ENCODE measurements at regions not wholly inside any gene's neighbourhood (a gene's known extent, or its start where the extent isn't known, plus 50 kb on each side); places are given as distances from the start of the nearest gene placed in this dataset.
"Not testable (repeated sequence)": the region's sequence is repeated elsewhere in the genome, so short reads cannot be mapped to it uniquely, and the experiment has no call there.

GRCh38 chr20:53788253-53789022 lies 194.8 kb upstream of the ZNF217 start:
- H3K27me3 ChIP-seq: no peaks in the 10 kb centered on the region
- H3K27ac ChIP-seq: no peak overlapping the region
- H3K4me3 ChIP-seq: no peak overlapping the region
- H3K4me1 ChIP-seq (ENCODE audit: low read depth): peaks cover 6% of the 10 kb centered on the region
- TF ChIP-seq CTCF (IDR thresholded peaks at IDR 0.05; ENCODE audit: low read depth, low read length): no peak
- no peaks in the 10 kb centered on the region for H3K9me3 ChIP-seq (ENCODE audit: low read depth)
- no peaks in the 10 kb centered on the region for H3K36me3 ChIP-seq
- DNase-seq (ENCODE audit: low read depth in 1 of 2, low spot score in 1 of 2): no peak

GRCh38 chr20:53787491-53787931 lies 193.9 kb upstream of the ZNF217 start:
- H3K36me3 ChIP-seq; DNase-seq (ENCODE audit: low read depth in 1 of 2, low spot score in 1 of 2); H3K4me3 ChIP-seq; H3K9me3 ChIP-seq (ENCODE audit: low read depth); H3K27ac ChIP-seq; H3K27me3 ChIP-seq; H3K4me1 ChIP-seq (ENCODE audit: low read depth): not testable (repeated sequence)

GRCh38 chr20:53786445-53787267 lies 193.0 kb upstream of the ZNF217 start:
- no peaks in the 10 kb centered on the region for H3K27me3 ChIP-seq
- TF ChIP-seq CTCF (IDR thresholded peaks at IDR 0.05; ENCODE audit: low read depth, low read length): no peak
- no peak for DNase-seq (ENCODE audit: low read depth in 1 of 2, low spot score in 1 of 2)
- no peak overlapping the region for H3K27ac ChIP-seq
- H3K4me1 ChIP-seq (ENCODE audit: low read depth): peaks cover 6% of the 10 kb centered on the region
- no peak overlapping the region for H3K4me3 ChIP-seq
- no peaks in the 10 kb centered on the region for H3K36me3 ChIP-seq
- no peaks in the 10 kb centered on the region for H3K9me3 ChIP-seq (ENCODE audit: low read depth)

- H3K4me3 ChIP-seq: no peak overlapping the region
- H3K9me3 ChIP-seq (ENCODE audit: low read depth): no peaks in the 10 kb centered on the region
- no peaks in the 10 kb centered on the region for H3K36me3 ChIP-seq
- peaks cover 6% of the 10 kb centered on the region for H3K4me1 ChIP-seq (ENCODE audit: low read depth)
- no peak for TF ChIP-seq CTCF (IDR thresholded peaks at IDR 0.05; ENCODE audit: low read depth, low read length)
- no peaks in the 10 kb centered on the region for H3K27me3 ChIP-seq
- no peak overlapping the region for H3K27ac ChIP-seq
- DNase-seq (ENCODE audit: low read depth in 1 of 2, low spot score in 1 of 2): no peak
Observed at GRCh38 chr20:53786071-53786444, 192.4 kb upstream of the ZNF217 start.

GRCh38 chr20:53785320-53785719 lies 191.7 kb upstream of the ZNF217 start:
- Histone ChIP-seq H3K4me3 (no peak overlapping the region), H3K4me1 (ENCODE audit: low read depth) (peaks cover 6% of the 10 kb centered on the region), H3K36me3 (no peaks in the 10 kb centered on the region), H3K27me3 (no peaks in the 10 kb centered on the region), H3K9me3 (ENCODE audit: low read depth) (no peaks in the 10 kb centered on the region), H3K27ac (no peak overlapping the region)
- no peak for DNase-seq (ENCODE audit: low read depth in 1 of 2, low spot score in 1 of 2)
- TF ChIP-seq CTCF (IDR thresholded peaks at IDR 0.05; ENCODE audit: low read depth, low read length): no peak

GRCh38 chr20:53783768-53784167 lies 190.1 kb upstream of the ZNF217 start:
- peaks cover 6% of the 10 kb centered on the region for H3K4me1 ChIP-seq (ENCODE audit: low read depth)
- no peak for TF ChIP-seq CTCF (IDR thresholded peaks at IDR 0.05; ENCODE audit: low read depth, low read length)
- H3K27me3 ChIP-seq: no peaks in the 10 kb centered on the region
- no peak for DNase-seq (ENCODE audit: low read depth in 1 of 2, low spot score in 1 of 2)
- H3K4me3 ChIP-seq: no peak overlapping the region
- no peaks in the 10 kb centered on the region for H3K36me3 ChIP-seq
- H3K27ac ChIP-seq: no peak overlapping the region
- no peaks in the 10 kb centered on the region for H3K9me3 ChIP-seq (ENCODE audit: low read depth)
